ENCODE measurements at regions not wholly inside any gene's neighbourhood (a gene's known extent, or its start where the extent isn't known, plus 50 kb on each side); places are given as distances from the start of the nearest gene placed in this dataset.
"Not testable (repeated sequence)": the region's sequence is repeated elsewhere in the genome, so short reads cannot be mapped to it uniquely, and the experiment has no call there.

GRCh38 chr4:8964201-8964788 lies 92.7 kb upstream of the HMX1 start:
- not testable (repeated sequence) for TF ChIP-seq POLR2A, CTCF, EP300, POLR2AphosphoS5 (IDR thresholded peaks at IDR 0.05)

Measured in gastroesophageal sphincter (tissue), 3 donors.